Vagina (tissue), 2 donors: ENCODE measurements at regions not wholly inside any gene's neighbourhood (a gene's known extent, or its start where the extent isn't known, plus 50 kb on each side); places are given as distances from the start of the nearest gene placed in this dataset.

Experiments used
- CTCF ChIP-seq, 3 experiments: fragments of 450-650 bp in 2 of 3; fragments of 200-600 bp in 1 of 3; sonication (generic) in 1 of 3; IDR thresholded peaks; one replicate each; pipeline ENCODE4 v1.5.1; 2017 to 2019; ENCODE audit warnings: antibody characterized with exemption in 3 of 3, mild to moderate bottlenecking in 2 of 3, moderate library complexity in 2 of 3
- POLR2A ChIP-seq, 2 donors: fragments of 450-650 bp; IDR thresholded peaks; one replicate each; pipeline ENCODE4 v1.6.1; 2017; ENCODE audit warnings: antibody characterized with exemption in 2 of 2, mild to moderate bottlenecking in 2 of 2, moderate library complexity in 2 of 2

GRCh38 chr4:124025428-124025827 is 628.8 kb downstream of the SPRY1 start:
- TF ChIP-seq CTCF (IDR thresholded peaks at IDR 0.05) = no peak
- no peak for TF ChIP-seq POLR2A (IDR thresholded peaks at IDR 0.05)
